Skeletal muscle satellite cell (primary cell): ENCODE measurements at regions not wholly inside any gene's neighbourhood (a gene's known extent, or its start where the extent isn't known, plus 50 kb on each side); places are given as distances from the start of the nearest gene placed in this dataset. TPM values are rescaled to one million over a fixed set of nuclear protein-coding genes. Genes with fewer than 3 reads are reported as not detected.

Experiments used
- H3K27me3 ChIP-seq: 2 replicates; pipeline ENCODE4 v1.7.0; 2013; ENCODE audit warnings: low read length; ENCODE audit not compliant: control insufficient read depth, insufficient read depth
- H3K36me3 ChIP-seq: 2 replicates; pipeline ENCODE4 v1.7.0; 2013; ENCODE audit warnings: mild to moderate bottlenecking, control low read depth, low read length; ENCODE audit not compliant: insufficient read depth
- H3K4me1 ChIP-seq: 2 replicates; pipeline ENCODE4 v1.7.0; 2013; ENCODE audit warnings: low read length; ENCODE audit not compliant: control insufficient read depth, insufficient read depth
- H3K4me2 ChIP-seq: 2 replicates; pipeline ENCODE4 v1.7.0; 2013; ENCODE audit warnings: mild to moderate bottlenecking, low read length
- H3K4me3 ChIP-seq: 2 replicates; pipeline ENCODE4 v1.7.0; 2013; ENCODE audit warnings: low read length
- H3K9ac ChIP-seq: 2 replicates; pipeline ENCODE4 v1.7.0; 2013; ENCODE audit warnings: mild to moderate bottlenecking, low read depth, low read length, moderate library complexity
- H3K9me3 ChIP-seq: replicated peaks from 2 replicates; pipeline ENCODE4 v1.7.0; 2013; ENCODE audit warnings: mild to moderate bottlenecking, control low read depth, low read length
- small RNA-seq: library from RNA; depleted of rRNA; stranded (forward); fragments of <200 nt; gene quantifications from one replicate; pipeline ENCODE3, GENCODE V24; 2012

GRCh38 chr12:47299586-47299985 is 219.8 kb upstream of the AMIGO2 start:
- H3K9me3 ChIP-seq: no peaks in the 10 kb centered on the region
- H3K27me3 ChIP-seq: no peaks in the 10 kb centered on the region
- no peaks in the 10 kb centered on the region for H3K36me3 ChIP-seq
- H3K4me3 ChIP-seq: no peak overlapping the region
- H3K9ac ChIP-seq: no peak overlapping the region
- H3K4me2 ChIP-seq: no peak overlapping the region
- peaks cover 20% of the 10 kb centered on the region for H3K4me1 ChIP-seq

DNA sequence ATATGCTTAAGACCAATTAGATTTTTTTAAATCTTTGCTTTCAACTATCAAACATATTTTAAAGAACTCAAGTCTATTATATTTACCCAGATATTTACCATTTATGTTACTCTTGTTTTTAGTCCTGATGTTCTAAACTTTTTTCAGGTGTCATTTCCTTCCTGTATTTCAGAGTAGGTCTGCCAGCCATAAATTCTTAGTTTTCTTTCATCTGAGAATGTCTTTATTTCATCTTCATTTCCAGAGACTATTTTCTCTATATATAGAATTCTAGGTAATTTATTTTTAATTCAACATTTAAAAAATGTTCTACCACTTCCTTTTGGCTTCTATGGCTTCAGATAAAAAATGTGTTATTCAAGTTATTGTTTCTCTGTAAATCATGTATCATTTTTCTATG is 218.2 kb upstream of the AMIGO2 start:
- H3K4me2 ChIP-seq: no peak overlapping the region
- H3K27me3 ChIP-seq: no peaks in the 10 kb centered on the region
- no peaks in the 10 kb centered on the region for H3K9me3 ChIP-seq
- H3K9ac ChIP-seq: no peak overlapping the region
- H3K4me1 ChIP-seq: peaks cover 8% of the 10 kb centered on the region
- no peaks in the 10 kb centered on the region for H3K36me3 ChIP-seq
- H3K4me3 ChIP-seq: no peak overlapping the region

- Histone ChIP-seq H3K9ac (no peak overlapping the region), H3K4me2 (no peak overlapping the region), H3K27me3 (no peaks in the 10 kb centered on the region), H3K36me3 (no peaks in the 10 kb centered on the region), H3K4me3 (no peak overlapping the region), H3K9me3 (no peaks in the 10 kb centered on the region), H3K4me1 (no peaks in the 10 kb centered on the region)
Observed at GRCh38 chr12:47296828-47297227, 217.1 kb upstream of the AMIGO2 start.

DNA sequence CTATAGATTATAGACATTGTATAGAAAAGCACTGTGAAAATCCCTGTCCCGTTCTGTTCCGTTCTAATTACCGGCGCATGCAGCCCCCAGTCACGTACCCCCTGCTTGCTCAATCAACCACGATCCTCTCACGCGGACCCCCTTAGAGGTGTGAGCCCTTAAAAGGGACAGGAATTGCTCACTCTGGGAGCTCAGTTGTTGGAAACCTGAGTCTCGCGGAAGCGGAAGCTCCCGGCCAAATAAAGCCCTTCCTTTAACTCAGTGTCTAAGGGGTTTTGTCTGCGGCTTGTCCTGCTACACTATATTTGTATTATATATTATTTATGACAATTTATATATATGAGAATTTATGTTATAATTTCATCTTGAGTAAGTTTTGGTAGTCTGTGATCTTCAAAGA is 213.6 kb upstream of the AMIGO2 start:
- Histone ChIP-seq H3K9me3 (no peaks in the 10 kb centered on the region), H3K27me3 (no peaks in the 10 kb centered on the region), H3K36me3 (no peaks in the 10 kb centered on the region)

DNA sequence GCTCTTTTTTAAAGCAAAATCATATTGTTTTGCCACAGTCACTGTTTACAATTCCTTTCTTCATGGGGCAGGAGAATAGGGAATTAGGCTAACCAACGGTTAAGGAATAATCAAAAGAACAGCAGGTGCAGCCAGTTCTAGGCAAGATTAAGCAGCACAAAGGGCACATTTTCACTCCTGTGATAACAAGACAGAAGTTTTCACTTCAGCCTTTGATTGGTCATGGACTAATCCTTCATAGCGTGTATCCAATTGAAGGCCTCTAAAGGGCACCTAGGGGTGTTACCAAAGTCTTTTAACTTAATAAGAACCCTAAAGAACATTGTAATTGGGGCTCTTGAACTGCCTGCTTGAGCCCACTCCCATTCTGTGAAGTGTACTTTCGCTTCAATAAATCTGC is 206.9 kb upstream of the AMIGO2 start:
- Histone ChIP-seq H3K4me1 (peaks cover 12% of the 10 kb centered on the region), H3K9me3 (no peaks in the 10 kb centered on the region), H3K9ac (no peak overlapping the region), H3K4me3 (no peak overlapping the region), H3K27me3 (no peaks in the 10 kb centered on the region), H3K36me3 (no peaks in the 10 kb centered on the region), H3K4me2 (no peak overlapping the region)

More for the DNA sequence above, 213.6 kb upstream of the AMIGO2 start:
- H3K4me3 ChIP-seq: no peak overlapping the region
- no peak overlapping the region for H3K4me2 ChIP-seq
- H3K9ac ChIP-seq: no peak overlapping the region
- no peaks in the 10 kb centered on the region for H3K4me1 ChIP-seq

Small RNA genes lying in the stretch of these regions (small RNA-seq; reads per million reads assigned to genes)
- gene AC004486.1 (not detected), gene MIR4494 (not detected), gene RF00264 (not detected)
